GM12874 (cell line): ENCODE measurements at regions not wholly inside any gene's neighbourhood (a gene's known extent, or its start where the extent isn't known, plus 50 kb on each side); places are given as distances from the start of the nearest gene placed in this dataset.

Source experiments
- CTCF ChIP-seq: IDR thresholded peaks from 2 replicates; pipeline ENCODE4 v1.5.1; 2011; ENCODE audit warnings: low read depth, mild to moderate bottlenecking, control low read depth, low read length, moderate library complexity; ENCODE audit not compliant: insufficient read depth

- TF ChIP-seq CTCF = no peak
Observed at GRCh38 chr7:52500841-52501240, 534.6 kb upstream of the POM121L12 start.

GRCh38 chr7:52498366-52498765, 537.1 kb upstream of the POM121L12 start:
- no peak for TF ChIP-seq CTCF

- no peak for TF ChIP-seq CTCF
Observed at GRCh38 chr7:52486267-52486666, 549.2 kb upstream of the POM121L12 start.

- no peak for TF ChIP-seq CTCF
Observed at GRCh38 chr7:52482076-52482475, 553.4 kb upstream of the POM121L12 start.

- TF ChIP-seq CTCF = no peak
Observed at GRCh38 chr7:52481571-52481970, 553.9 kb upstream of the POM121L12 start.

GRCh38 chr7:52479990-52480389, 555.4 kb upstream of the POM121L12 start:
- no peak for TF ChIP-seq CTCF

- no peak for TF ChIP-seq CTCF
Observed at GRCh38 chr7:52475001-52475582, 560.3 kb upstream of the POM121L12 start.
